ENCODE measurements at regions not wholly inside any gene's neighbourhood (a gene's known extent, or its start where the extent isn't known, plus 50 kb on each side); places are given as distances from the start of the nearest gene placed in this dataset.

DNA sequence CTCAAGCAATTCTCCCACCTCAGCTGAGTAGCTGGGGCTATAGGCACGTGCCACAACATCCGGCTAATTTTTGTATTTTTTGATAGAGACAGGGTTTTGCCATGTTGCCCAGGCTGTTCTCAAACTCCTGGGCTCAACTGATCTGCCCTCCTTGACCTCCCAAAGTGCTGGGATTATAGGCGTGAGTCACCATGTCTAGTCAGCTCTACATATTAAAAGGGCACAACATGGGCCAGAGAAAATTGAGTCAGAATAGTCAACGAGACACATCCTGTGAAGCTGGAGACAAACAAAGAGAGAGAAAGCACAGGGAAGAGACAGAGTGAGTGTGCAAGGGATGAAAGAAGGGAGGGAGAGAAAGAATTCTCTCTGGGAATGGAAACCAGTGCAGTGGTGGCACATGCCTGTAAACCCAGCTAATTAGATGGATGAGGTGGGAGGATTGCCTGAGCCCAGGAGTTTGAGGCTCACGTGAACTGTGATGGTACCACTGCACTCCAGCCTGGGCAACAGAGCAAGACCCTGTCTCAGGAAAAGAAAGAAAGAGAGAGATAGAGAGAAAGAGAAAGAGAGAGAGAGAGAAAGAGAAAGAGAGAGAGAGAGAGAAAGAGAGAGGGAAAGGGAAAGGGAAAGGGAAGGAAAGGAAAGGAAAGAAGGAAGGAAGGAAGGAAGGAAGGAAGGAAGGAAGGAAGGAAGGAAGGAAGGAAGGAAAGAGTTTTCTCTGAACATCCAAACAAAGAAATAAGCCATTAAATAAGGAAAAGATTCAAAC, 107.2 kb upstream of the SLC25A36 start:
- Histone ChIP-seq H3K36me3 (no peaks in the 10 kb centered on the region), H3K9me3 (no peaks in the 10 kb centered on the region), H3K27ac (no peak overlapping the region), H3K27me3 (peaks cover 0 to 5% (median 0%) of the 10 kb centered on the region in 4 donors), H3K4me3 (no peak overlapping the region), H3K4me1 (no peaks in the 10 kb centered on the region)
- TF ChIP-seq, protein P1, sequence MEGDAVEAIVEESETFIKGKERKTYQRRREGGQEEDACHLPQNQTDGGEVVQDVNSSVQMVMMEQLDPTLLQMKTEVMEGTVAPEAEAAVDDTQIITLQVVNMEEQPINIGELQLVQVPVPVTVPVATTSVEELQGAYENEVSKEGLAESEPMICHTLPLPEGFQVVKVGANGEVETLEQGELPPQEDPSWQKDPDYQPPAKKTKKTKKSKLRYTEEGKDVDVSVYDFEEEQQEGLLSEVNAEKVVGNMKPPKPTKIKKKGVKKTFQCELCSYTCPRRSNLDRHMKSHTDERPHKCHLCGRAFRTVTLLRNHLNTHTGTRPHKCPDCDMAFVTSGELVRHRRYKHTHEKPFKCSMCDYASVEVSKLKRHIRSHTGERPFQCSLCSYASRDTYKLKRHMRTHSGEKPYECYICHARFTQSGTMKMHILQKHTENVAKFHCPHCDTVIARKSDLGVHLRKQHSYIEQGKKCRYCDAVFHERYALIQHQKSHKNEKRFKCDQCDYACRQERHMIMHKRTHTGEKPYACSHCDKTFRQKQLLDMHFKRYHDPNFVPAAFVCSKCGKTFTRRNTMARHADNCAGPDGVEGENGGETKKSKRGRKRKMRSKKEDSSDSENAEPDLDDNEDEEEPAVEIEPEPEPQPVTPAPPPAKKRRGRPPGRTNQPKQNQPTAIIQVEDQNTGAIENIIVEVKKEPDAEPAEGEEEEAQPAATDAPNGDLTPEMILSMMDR (IDR thresholded peaks at IDR 0.05) = no peak
- TF ChIP-seq POLR2A (IDR thresholded peaks at IDR 0.05) = no peak
- 45 to 69% methylated on average over 5 of the region's 5 CpGs for WGBS, 2 donors
- intact Hi-C loops (cut with DNase I) = no loop called here
- DNase-seq = no peak

DNA sequence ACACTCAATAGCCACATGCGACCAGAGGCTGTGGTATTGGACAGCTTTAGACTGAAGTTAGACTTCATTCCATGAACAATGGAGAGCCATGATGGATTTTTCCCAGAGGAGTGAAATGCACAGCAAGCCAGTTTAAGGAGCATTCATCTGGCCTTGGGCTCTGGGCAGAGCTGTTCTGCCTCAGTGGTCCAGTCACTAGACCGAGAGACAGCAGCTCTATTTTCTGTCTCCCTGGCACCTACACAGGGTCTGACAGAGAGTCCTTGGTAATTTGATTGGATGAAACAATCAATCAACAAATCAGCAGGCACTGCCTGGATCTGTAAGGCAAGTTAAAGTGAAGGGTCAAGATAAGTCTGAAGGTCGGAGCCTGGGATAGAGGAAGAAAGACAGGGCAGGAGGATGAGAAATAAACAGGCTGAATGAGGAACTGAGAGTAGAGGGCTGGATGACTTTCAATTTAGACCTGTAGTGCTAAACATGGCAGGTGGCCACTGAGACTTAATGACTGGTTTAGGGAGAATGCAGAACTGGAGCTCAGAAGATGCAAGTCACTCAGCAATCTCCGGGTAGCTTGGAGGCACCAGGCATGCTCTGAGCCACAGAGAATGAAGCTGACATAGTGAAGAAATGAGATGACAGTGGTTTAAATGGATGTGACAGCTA, 98.5 kb upstream of the SLC25A36 start:
- Histone ChIP-seq H3K27ac (no peak overlapping the region), H3K4me3 (no peak overlapping the region), H3K9me3 (no peaks in the 10 kb centered on the region), H3K36me3 (no peaks in the 10 kb centered on the region), H3K4me1 (no peaks in the 10 kb centered on the region), H3K27me3 (peaks cover 0 to 3% (median 0%) of the 10 kb centered on the region in 4 donors)
- TF ChIP-seq, protein P1 (IDR thresholded peaks at IDR 0.05) = no peak
- DNase-seq = no peak
- WGBS, 2 donors = 77 to 80% methylated on average over 3 to 4 of the region's 4 CpGs
- intact Hi-C loops (cut with DNase I) = no loop called here

DNA sequence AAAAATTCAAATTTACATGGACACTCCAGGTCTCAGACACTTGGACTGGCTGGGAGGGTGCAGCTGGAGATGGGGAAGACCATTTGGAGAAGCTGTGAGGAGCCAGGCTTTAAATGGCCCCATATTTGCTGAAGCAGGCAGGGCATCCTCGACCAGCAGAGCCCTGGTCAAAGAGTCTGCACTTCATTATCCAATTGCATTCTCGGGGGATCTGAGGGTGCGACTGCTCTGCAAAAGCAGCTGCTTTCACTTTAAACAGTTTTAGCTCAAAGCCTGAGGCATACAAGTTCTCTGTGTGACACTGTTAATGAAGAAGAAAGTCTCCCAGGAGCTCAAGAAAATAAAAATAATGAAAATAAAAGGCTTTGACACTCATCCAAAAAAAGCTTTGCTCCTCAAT, 98.0 kb upstream of the SLC25A36 start:
- Histone ChIP-seq H3K36me3 (no peaks in the 10 kb centered on the region), H3K27ac (no peak overlapping the region), H3K9me3 (no peaks in the 10 kb centered on the region), H3K4me1 (no peaks in the 10 kb centered on the region), H3K27me3 (peaks cover 0 to 7% (median 0%) of the 10 kb centered on the region in 4 donors), H3K4me3 (no peak overlapping the region)
- WGBS, 2 donors = 55 to 56% methylated on average over 3 of the region's 3 CpGs
- no peak for DNase-seq
- intact Hi-C loops (cut with DNase I) = no loop called here
- no peak for TF ChIP-seq POLR2A (IDR thresholded peaks at IDR 0.05)
- TF ChIP-seq, protein P1 (IDR thresholded peaks at IDR 0.05) = no peak

DNA sequence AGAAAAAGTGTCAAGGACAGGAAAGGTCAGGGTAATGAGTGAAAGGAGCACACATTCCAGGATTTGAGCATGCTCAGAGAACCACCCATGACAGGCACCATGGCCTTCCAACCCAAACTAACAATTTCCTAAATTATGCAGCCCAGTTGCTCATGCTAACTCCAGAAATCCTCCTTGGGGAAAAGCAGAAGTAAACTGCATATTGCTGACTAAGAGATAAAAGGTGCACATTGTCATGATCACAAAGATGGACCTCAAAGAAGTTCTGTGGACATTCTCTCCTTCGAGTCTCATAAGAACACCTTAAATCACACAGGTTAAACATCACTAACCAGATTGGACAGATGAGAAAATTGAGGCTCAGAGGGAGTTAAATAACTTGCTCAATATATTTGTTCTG, 97.6 kb upstream of the SLC25A36 start:
- Histone ChIP-seq H3K27me3 (peaks cover 0 to 7% (median 0%) of the 10 kb centered on the region in 4 donors), H3K4me3 (no peak overlapping the region), H3K4me1 (no peaks in the 10 kb centered on the region), H3K9me3 (no peaks in the 10 kb centered on the region), H3K36me3 (no peaks in the 10 kb centered on the region), H3K27ac (no peak overlapping the region)
- 62 to 64% methylated on average over 1 of the region's 1 CpG for WGBS, 2 donors
- TF ChIP-seq POLR2A (IDR thresholded peaks at IDR 0.05) = no peak
- TF ChIP-seq, protein P1 (IDR thresholded peaks at IDR 0.05) = no peak
- intact Hi-C loops (cut with DNase I) = no loop called here
- DNase-seq = no peak

DNA sequence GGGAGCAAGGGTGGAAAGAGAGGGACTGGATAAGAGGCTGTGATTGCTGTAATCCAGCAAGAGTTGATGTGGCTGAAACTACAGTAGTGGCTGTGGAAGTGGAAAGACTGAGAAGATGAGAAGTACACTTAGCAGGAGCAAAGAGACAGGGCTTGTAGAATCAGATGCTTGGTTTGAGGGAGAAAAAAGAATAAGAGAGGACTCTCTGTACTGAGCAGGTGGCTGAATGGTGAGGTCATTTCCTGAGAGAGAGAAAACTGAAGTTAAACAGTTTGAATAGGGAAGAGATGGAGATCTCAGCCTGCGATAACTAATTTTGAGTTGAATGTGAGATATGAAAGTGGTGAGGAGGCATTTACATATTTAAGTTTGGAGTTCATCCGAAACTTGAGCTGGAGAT, 95.8 kb upstream of the SLC25A36 start:
- no peak overlapping the region for H3K4me3 ChIP-seq
- peaks cover 0 to 11% (median 0%) of the 10 kb centered on the region in 4 donors for H3K27me3 ChIP-seq
- TF ChIP-seq, protein P1 (IDR thresholded peaks at IDR 0.05) = no peak
- TF ChIP-seq POLR2A (IDR thresholded peaks at IDR 0.05) = no peak
- intact Hi-C loops (cut with DNase I) = no loop called here
- no peak for DNase-seq
- no peaks in the 10 kb centered on the region for H3K36me3 ChIP-seq
- WGBS, 2 donors = 70 to 75% methylated on average over 2 of the region's 2 CpGs
- H3K9me3 ChIP-seq = no peaks in the 10 kb centered on the region
- H3K4me1 ChIP-seq = no peaks in the 10 kb centered on the region
- no peak overlapping the region for H3K27ac ChIP-seq

All from esophagus squamous epithelium (tissue), 5 donors.